GM12891 (cell line): ENCODE measurements at regions not wholly inside any gene's neighbourhood (a gene's known extent, or its start where the extent isn't known, plus 50 kb on each side); places are given as distances from the start of the nearest gene placed in this dataset.

Source experiments
- PAX5 ChIP-seq: IDR thresholded peaks from 2 replicates; pipeline ENCODE4 v1.6.1; 2011; ENCODE audit warnings: low read length, moderate library complexity, mild to moderate bottlenecking; ENCODE audit not compliant: insufficient read depth, severe bottlenecking
- POLR2A ChIP-seq: IDR thresholded peaks from 2 replicates; pipeline ENCODE4 v1.6.1; 2011; ENCODE audit warnings: low read depth, low read length, control low read depth
- POLR2AphosphoS5 ChIP-seq: IDR thresholded peaks from 2 replicates; pipeline ENCODE4 v1.6.1; 2011; ENCODE audit warnings: low read depth, low read length, control low read depth
- SPI1 ChIP-seq: IDR thresholded peaks from 2 replicates; pipeline ENCODE4 v1.6.1; 2011; ENCODE audit warnings: low read depth, low read length, control low read depth
- TAF1 ChIP-seq: IDR thresholded peaks from 2 replicates; pipeline ENCODE4 v1.6.1; 2011; ENCODE audit warnings: low read depth, low read length, control low read depth

DNA sequence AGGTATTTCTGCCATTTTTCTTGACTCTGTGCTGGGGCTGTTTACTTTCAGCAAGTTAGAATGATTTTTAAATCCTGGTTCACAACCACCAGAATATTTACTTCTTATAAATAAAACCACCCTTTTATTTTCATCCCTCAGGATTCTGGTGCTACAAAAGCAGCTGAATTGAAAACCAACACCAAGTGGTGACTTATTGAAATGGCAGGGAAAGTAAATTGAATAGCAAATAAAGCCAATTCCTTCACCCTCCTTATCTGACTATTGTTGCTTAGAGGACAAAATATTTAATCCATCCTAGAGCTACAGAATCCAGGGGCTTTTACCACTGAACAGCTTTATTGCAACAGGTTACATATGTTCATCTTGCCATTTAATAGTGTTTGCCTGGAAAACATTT lies 828.6 kb upstream of the GHITM start:
- TF ChIP-seq POLR2A (no peak), TAF1 (no peak), POLR2AphosphoS5 (no peak), SPI1 (no peak), PAX5 (no peak)
